Left colon (tissue), 2 donors: ENCODE measurements at regions not wholly inside any gene's neighbourhood (a gene's known extent, or its start where the extent isn't known, plus 50 kb on each side); places are given as distances from the start of the nearest gene placed in this dataset.

Experiments used
- ATAC-seq: fragments of 200-7000 bp; cut with Tn5 transposase; one replicate; pipeline ENCODE4 v1.9.1; 2020; ENCODE audit warnings: mild to moderate bottlenecking, moderate library complexity
- DNase-seq, 2 donors: peaks; one replicate each; pipeline ENCODE4 v3.0.0-alpha.2; 2020
- intact Hi-C, 2 donors: fragments of 100-400 bp; cut with DNase I in 1 of 2; cut with micrococcal nuclease in 1 of 2; formaldehyde crosslinking; loops; one replicate each; pipeline versions ENCODE4 v1.11.2 to v1.14.0; 2022; cut with DNase I, micrococcal nuclease
- donor health status: DM: no; HTN: no; CAD: no.
- donor health status: DM: yes; HTN: yes; CAD: no.

GRCh38 chr6:25224242-25224641 is 54.9 kb upstream of the CARMIL1 start:
- no peak for ATAC-seq
- intact Hi-C loops = no loop called here
- no peak for DNase-seq

GRCh38 chr6:25227854-25228253 is 51.3 kb upstream of the CARMIL1 start:
- intact Hi-C loops = no loop called here
- ATAC-seq = no peak
- DNase-seq = no peak
